NCI-H2227 treated with DMSO at 0.1 percent for 48 hours (cell line): ENCODE measurements at regions not wholly inside any gene's neighbourhood (a gene's known extent, or its start where the extent isn't known, plus 50 kb on each side); places are given as distances from the start of the nearest gene placed in this dataset.
"Not testable (repeated sequence)": the region's sequence is repeated elsewhere in the genome, so short reads cannot be mapped to it uniquely, and the experiment has no call there.

ENCODE experiments used
- DNase-seq: peaks from one replicate; lab custom pipeline; 2025; lab: John Stamatoyannopoulos, UW

DNA sequence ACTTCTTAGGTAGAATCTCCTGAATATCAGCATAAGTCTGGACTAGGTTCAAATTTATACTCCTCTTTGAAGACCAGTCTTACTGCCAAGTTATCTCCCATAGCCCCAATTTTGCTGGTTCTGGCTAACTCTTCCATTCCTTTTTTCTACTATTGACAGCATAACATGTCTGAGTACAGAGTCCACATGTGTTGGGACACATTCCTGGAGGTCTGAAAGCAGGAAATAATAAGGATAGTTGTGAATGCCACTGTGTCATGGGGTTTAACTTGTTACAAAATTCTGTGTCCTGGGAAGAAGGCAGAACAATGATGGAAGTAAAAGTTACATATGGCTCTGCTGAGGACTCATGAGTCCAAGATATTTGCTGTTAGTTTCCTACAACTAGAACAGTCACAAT is 57.4 kb upstream of the ZBTB20 start:
- no peak for DNase-seq

DNA sequence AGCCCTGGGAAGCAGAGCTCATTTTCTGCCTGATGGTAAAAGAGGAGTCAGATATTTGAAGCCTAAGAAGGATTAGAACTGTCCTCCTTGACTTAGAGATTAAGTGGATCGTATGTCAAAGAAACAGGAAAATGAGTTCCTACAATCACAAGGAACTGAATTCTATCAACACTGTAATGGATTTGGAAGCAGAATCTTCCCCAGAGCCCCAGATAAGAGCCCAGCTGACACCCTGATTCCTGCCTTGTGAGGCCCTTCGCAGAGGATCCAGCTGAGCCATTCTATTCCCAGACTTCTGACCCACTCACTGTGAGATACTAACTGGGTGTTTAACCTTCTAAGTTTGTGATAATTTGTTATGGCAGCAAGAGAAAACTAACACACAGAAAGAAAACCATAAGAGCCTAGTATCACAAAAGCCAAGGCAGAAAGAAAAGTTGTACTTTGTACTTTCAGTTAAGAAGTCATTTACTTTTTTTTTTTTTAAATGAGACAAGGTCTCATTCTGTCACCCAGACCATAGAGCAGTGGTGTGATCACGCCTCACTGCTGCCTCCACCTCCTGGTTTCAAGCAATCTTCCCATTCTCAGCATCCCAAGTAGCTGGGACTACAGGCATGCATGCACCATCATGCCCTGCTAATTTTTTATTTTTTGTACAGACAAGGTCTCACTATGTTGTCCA is 61.1 kb upstream of the ZBTB20 start:
- no peak for DNase-seq

DNA sequence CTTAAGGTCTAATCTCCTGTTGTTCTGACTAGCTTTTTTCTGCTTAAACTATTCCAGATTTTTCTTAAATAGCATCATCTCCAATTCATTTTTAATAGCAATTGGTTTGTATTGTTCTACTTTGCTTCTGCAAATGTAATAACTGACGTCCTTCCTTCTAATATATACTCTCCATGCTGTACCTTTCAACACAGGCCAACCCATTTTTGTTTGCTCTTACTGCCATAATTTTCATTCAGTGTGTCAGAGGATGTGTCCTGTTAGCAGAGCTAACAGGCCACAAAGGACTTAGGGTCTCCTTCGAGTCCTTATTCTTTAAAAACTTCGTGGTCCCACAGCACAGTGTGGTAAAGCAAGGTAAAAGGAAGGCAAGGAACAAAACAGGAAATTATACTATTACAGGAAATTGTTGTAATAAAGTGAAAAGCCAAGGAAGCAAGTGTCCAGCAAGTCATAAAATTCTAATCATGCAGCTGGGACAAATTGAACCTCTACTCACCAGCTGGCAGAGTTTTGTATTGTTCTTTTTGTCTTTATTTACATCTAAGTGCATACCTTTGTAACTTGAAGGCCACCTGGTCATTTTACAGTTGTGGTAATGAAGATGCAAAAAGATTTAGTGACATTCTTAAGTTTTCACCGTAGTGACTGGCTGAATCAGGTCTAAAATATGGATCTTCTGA is 64.9 kb upstream of the ZBTB20 start:
- no peak for DNase-seq

DNA sequence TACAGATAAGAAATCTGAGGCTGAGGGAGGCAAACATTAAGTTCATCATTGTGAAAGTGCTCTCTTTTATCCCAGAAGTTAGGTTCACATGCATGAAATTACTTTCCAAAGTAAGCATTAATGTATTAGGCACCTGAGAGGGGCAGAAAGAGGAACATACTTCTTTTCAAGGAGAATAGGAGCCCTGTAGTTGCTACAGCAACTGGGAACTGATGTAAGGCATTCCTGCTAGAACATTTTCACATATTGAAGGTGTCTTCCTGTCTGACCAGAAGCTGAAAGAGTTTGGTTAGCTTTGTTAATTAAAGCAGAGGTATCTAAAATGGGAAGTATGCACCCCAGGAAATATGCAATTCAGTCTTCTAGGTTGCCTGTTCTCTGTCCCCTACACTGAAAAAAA is 65.5 kb upstream of the ZBTB20 start:
- no peak for DNase-seq

DNA sequence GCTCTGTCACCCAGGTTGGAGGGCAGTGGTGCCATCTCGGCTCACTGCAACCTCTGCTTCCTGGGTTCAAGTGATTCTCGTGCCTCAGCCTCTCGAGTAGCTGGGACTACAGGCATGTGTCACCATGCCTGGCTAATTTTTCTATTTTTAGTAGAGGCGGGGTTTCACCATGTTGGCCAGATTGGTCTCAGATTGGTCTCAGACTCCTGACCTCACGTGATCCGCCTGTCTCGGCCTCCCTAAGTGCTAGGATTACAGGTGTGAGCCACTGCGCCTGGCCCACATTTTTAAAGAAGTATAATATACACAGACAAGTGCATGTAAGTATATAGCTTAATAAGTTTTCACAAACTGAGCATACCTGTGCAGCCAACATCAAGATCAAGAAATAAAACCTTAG is 66.0 kb upstream of the ZBTB20 start:
- not testable (repeated sequence) for DNase-seq

DNA sequence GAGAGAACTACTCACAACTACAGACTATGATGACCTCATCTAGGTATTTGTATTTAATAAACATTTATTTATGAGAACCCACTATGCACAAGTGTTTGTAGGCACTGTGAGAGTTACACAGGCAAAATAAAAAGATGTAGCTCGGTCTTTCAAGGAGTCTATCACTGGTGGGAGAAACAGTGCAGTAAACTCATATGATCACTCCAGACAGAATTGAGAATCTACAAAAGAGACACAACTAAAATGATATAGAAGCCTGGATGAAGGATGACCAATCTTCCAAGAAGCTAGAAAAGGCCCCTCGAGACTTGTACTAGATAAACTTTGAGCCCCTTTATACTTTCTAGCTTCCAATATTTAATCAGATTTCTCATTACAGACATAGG is 70.2 kb upstream of the ZBTB20 start:
- DNase-seq = no peak

DNA sequence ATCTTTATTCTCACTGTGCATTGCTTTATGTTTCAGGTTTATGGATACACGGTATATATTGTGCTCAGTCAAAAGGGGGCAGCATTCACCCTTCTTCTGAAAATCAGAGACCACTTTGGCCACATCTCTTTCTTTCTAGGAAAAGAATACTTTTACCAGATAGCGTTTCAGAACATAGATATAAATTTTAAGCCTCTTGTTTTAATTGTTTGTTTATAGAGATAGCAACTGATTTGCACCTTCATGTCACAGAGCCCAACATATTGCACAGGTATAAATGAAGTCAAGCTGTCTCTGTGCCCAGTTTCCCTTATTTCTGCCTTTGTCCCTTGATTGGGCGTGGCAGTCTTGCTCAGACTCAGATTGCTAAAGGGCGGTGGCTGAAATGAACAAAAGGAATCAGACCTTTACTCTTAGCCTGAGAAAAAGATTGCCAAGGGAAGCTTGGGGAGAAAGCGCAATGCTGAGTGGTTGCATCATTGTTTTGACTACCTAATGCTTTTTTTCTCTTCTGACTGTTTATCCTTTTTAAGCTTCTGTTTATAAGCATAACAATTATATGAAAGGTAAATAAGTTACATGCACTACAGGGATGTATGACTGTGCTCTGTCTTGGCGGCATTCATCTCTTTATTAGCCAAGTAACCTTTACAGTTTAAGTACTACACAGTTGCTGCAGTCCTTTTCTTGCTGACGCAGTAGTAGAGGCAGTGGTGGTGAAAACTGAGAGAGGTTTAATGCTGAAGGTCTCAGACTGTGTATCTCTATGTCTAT is 70.8 kb upstream of the ZBTB20 start:
- DNase-seq = peak; percentile 88

DNA sequence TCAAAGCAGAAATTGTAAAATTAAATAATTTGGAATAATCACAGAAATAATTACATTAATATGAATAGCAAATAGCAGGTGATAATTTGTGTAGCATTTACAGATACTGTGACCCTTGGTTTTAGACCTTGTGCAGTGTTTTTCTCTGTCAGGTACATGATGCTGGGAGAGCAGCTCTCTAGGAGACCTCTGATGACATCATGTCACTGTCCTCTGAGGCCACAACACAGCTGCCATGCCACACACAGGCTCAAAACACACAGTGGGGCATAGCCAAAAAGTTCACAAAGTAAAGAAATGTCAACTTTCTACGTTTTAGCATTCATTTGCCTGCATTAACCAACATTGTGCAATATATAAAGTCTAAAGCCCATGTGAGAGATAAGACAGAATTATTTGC is 71.8 kb upstream of the ZBTB20 start:
- DNase-seq = no peak

DNA sequence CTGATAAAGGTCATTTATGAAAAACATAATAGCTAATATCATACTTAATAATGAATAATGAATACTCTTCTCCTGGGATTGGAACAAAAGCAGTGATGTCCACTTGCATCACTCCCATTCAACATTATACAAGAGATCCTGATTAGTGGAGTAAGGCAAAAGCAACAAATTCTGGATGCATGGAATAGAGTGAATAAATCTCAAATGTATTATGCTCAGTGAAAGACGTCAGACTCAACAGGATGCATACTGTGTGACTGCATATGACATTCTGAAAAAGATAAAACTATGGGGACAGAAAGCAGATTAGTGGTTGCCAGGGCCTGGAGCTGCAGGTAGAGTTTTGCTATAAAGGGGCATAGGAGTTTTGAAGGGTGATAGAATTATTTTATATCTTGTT is 77.6 kb upstream of the ZBTB20 start:
- no peak for DNase-seq

DNA sequence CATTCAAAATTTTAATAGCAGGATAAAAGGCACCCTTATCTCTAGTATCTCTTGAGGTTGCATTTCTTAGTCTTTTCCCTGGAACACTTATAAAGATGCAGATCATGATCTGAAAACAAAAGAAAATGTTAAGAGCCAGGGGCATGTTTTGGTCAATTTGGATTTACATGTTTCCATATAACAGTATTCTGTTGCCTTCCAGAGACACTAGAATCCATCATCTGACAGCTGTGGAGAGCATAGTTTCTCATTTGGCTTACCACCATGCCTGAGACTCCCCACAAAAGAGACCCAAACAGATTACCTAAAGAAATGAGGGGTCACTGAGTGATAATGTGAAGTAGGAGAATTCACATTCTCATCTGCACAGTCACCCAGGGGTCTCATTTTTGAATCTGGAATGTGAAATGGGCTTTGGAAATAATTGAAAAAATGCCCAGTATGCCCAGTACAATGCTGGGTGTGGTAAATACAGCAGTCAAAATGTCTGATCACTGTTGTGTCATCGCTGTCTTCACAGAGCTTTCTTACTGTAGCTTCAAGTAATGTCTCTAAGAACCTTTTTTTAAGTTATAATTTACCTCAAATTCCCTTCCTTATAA is 79.9 kb upstream of the ZBTB20 start:
- DNase-seq = no peak

DNA sequence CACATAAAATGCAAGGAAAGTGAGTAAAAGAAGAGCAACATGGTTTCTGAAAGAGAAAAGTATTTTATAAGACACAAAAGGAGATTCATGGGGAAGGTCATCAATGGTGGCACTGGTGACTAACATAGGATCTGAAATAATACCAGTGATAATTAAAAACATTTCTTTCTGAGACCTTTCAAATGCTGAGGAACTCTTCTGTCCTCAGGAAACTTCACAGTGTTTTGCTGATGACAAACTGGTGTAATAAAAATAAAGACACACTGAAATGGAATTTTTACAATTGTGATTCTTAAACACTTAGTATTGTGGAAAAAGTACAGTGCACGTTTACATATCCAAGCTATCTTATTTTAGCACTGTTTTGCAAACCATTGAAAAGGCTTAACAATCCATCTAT is 80.4 kb upstream of the ZBTB20 start:
- no peak for DNase-seq

DNA sequence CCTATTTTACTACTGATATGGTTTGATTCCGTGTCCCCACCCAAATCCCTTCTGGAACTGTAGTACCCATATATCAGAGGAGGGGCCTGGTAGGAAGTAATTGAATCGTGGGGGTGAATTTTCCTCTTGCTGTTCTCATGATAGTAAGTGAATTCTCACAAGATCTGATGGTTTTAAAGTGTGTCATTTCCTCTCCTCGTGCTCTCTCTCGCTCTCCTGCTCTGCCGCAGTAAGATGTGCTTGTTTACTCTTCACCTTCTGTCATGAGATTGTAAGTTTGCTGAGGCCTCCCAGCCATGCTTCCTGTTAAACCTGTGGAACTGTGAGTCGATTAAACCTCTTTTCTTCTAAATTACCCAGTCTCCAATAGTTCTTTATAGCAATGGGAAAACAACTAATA is 81.2 kb upstream of the ZBTB20 start:
- DNase-seq = no peak

DNA sequence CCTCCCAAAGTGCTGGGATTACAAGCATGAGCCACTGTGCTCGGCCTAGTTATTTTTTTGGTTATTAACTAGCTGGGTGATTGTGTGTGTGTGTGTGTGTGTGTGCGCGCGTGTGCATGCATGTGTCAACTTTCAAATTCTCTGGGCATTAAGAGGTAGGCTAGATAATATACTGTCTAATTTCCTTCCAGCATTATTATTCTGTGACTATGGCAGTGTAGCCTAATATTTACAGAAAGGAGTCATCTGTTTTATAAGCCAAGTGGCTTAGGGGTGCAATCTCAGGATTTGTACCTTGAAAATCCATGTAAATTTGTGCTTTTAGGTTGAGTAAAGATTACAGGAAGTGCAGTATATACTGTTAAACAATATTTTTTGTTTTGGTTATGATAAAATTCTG is 85.1 kb upstream of the ZBTB20 start:
- DNase-seq = no peak

DNA sequence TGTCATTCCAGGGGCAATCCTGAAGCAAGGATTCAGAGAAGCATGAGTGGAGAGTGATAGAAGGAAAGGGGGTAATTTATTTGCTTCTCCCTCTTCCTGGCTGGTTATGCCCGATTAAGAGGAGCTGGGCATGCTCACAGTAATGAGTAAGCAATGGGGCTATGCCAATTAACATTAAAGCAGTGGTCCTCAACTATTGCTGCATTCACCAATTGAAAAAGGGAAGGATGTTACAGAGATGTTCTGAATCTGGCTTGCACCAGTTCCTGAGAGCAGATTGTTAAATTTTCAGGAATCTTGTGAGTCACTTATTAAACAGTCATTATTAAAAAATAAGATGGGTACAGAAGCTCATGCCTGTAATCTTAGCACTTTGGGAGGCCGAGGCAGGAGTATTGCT is 85.9 kb upstream of the ZBTB20 start:
- no peak for DNase-seq

DNA sequence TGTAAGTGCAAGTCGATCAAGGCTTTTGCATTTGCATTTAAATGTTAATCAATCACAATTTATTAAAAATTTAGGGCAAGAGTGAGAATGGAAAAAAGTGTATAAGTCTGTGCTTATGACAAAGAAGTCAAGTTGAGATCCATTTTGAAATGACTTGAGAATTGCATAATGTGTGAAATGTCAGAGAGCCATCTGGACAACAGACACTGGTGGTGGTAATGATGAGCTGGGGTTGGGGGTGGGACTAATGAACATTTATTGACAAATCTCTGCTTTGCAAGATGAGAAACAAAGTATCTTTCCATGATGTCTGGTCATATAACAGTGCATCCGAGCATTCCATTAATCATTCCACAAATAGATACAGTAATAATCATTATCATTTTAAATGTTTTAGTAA is 89.4 kb upstream of the ZBTB20 start:
- no peak for DNase-seq

DNA sequence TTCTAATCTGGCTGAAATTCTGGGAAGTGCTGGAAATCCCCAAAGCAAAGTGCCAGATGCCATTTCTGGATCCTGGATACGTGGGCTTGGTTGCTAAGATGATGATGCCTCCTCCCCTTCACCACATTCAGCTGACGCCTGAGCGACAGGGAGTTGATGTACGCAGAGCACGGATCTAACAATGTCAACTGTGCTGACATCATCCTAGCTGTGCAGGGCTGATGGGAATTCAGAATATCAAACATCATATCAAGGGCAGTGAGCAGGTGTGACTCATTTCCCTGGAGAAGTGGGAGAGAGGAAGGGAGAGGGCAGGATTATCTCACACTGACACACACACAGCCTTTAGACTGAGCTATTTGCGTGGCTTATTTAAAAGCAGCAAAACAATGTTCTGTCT is 92.6 kb upstream of the ZBTB20 start:
- DNase-seq = peak; percentile 48

DNA sequence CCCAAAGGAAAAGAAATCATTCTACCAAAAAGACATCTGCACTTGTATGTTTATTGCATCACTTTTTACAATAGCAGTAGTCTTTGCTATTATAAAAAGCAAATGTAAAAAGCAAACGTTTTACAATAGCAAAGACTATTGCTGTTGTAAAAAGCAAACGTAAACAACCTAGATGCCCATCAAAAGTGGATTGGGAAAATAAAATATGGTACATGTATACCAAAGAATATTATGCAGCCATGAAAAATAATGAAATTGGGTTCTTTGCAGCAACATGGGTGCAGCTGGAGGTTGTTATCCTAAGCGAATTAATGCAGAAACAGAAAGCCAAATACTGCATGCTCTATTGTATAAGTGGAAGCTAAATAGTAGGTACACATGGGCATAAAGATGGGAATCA is 97.3 kb upstream of the ZBTB20 start:
- no peak for DNase-seq

DNA sequence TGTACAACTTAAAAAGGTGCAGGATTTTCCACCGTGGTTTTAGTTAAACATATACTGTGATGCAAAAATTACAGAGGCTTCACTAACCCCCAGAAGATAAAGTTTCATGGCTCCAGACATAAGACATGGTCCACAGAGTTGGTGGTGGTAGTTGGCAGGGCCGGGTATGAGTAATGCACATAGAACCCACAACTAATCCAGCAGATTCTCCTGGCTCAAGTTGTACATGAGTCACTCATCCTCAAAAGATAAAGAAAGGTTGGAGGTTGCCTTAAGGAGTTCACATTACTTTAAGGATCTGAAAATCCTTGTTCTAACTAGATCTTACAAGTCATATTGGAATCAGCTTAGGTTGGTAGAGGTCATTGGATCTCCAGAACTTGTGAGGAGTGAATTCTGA is 98.3 kb upstream of the ZBTB20 start:
- no peak for DNase-seq

DNA sequence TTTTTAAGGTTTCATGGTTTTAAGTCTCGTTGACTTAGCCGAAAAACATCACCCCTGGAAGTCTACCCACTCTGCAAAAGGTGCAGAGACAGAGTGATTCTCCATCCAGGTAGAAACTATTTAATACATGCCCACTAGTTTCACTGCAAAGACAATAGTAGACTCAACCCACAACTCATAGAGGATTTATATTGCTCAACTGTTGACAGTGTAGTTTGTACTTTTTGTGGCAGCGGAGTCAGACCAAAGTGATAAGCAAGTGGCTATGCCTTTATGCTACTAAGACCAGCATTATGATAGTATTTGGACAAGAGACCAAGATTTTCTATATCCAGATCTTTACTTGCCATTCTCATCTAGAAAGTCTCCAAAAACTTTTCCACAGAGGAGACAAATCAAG is 98.8 kb upstream of the ZBTB20 start:
- no peak for DNase-seq

DNA sequence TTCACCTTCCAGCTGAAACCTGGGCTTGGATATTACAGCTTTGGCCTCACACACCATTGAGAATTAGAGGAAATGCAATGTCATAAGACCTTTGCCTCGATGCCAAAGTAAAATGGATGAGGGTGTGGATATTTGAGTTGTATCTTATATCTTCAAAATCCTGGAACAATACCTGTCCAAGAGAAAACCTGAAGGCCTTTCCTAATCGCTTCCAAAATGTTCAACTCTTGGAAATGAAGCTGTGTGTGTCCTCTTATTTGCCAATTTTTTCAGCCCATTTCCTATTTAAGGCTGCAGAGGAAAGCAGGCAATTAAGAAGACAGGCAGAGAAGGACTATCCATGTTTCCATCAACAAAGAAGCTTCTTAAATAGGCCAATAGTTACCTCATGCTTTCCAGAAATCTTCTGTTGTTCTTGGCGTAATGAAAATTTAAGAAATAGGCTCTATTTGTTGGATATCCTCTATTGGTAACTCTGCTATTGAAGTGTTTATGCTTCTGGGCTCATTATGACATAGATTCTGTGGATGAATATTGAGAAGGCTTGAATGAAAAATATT is 99.5 kb upstream of the ZBTB20 start:
- DNase-seq = no peak

DNA sequence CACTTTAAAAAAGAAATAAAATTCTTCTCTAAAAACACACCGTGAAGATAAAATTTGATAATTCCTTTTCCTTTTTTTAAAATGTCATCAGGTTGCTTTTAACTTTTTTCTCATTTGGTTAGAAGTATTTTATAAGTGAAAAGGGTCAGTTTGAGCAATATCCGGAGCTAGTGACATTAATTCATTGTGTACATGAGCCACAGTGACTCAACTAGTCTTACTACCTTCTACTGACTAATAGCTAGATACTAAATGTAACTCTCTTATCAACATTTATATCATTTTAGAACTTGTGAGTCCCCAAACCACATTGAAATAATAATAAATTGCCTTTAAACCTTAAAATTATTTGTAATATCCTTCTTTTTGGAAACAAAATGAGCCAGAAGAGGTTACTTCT is 101.2 kb upstream of the ZBTB20 start:
- no peak for DNase-seq

DNA sequence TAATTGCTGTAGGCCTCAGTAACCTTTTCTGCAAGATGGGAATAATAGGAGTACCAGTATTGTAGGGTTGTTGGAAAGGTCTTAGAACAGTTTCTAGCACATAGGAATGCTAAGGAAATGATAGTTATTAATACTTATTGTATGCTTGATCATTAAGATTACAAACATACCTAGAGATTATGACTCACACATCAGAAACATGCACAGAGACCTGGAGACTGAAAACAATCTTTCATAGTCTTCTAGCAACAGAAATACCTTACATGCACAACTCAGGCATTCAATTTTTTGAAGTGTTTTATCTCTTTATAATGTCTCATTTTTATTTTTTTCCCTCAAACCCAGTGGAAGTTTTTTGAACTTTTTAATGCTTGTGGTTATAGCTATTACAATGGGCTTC is 104.4 kb upstream of the ZBTB20 start:
- DNase-seq = no peak

DNA sequence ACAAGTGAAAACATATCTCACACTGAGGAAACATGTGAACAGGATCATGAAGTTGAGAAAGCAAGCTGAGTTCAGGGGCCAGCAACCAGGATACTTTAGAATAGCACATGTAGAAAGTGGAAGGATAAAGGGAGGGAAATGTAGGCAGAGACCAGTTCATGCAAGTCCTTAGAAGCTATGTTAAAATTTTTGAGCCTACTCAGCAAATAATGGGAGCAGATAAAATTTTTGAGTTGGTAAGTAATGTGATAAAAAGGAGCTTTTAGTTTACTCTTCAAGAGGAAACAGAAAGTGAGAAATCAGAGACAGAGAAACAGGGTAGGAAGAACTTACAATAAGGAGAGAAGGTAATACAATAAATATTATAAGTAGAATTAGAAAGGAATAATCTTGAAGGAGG is 105.6 kb upstream of the ZBTB20 start:
- DNase-seq = no peak
